ENCODE measurements at regions not wholly inside any gene's neighbourhood (a gene's known extent, or its start where the extent isn't known, plus 50 kb on each side); places are given as distances from the start of the nearest gene placed in this dataset.

- no peaks in the 10 kb centered on the region for H4K20me1 ChIP-seq (ENCODE audit: low read depth)
- H3K4me3 Mint-ChIP-seq, result no peak overlapping the region
- H3K36me3 Mint-ChIP-seq, result no peaks in the 10 kb centered on the region
- H3K4me2 ChIP-seq, result no peak overlapping the region
- no peak overlapping the region for H3K27ac ChIP-seq
- no peaks in the 10 kb centered on the region for H3F3A ChIP-seq (ENCODE audit: low read depth)
- H3K4me1 Mint-ChIP-seq, result peaks cover 33% of the 10 kb centered on the region
- no peak overlapping the region for H3K9ac ChIP-seq
- no peaks in the 10 kb centered on the region for H3K79me2 ChIP-seq (ENCODE audit: low read depth)
- no peaks in the 10 kb centered on the region for H3K27me3 Mint-ChIP-seq (ENCODE audit: insufficient read depth, low read depth)
- H3K36me3 ChIP-seq, result no peaks in the 10 kb centered on the region
- peaks cover 25% of the 10 kb centered on the region for H3K4me1 ChIP-seq
- no peak overlapping the region for H3K27ac Mint-ChIP-seq
- DNase-seq (ENCODE audit: low spot score), result no peak
- no peak for TF ChIP-seq EZH2phosphoT487 (IDR thresholded peaks at IDR 0.05)
- H3K4me3 ChIP-seq, result no peak overlapping the region
- peaks cover 12% of the 10 kb centered on the region for H3K9me3 Mint-ChIP-seq
- H3K9me3 ChIP-seq (ENCODE audit: low read depth), result no peaks in the 10 kb centered on the region
- H2AFZ ChIP-seq (replicated peaks), result no peak overlapping the region
- no peaks in the 10 kb centered on the region for H3K27me3 ChIP-seq
These were observed 78.4 kb upstream of the S1PR1 start for GRCh38 chr1:101158424-101158823.

GRCh38 chr1:101154547-101154946, 82.3 kb upstream of the S1PR1 start:
- H3K27ac ChIP-seq, result no peak overlapping the region
- H3K27me3 ChIP-seq, result no peaks in the 10 kb centered on the region
- H3K4me3 ChIP-seq, result no peak overlapping the region
- Mint-ChIP-seq H3K4me3 (no peak overlapping the region), H3K27me3 (ENCODE audit: insufficient read depth, low read depth) (peaks cover 3% of the 10 kb centered on the region), H3K27ac (peak overlapping the region; percentile 81), H3K36me3 (no peaks in the 10 kb centered on the region), H3K9me3 (no peaks in the 10 kb centered on the region), H3K4me1 (peaks cover 50% of the 10 kb centered on the region)
- H3K9me3 ChIP-seq (ENCODE audit: low read depth), result no peaks in the 10 kb centered on the region
- no peaks in the 10 kb centered on the region for H4K20me1 ChIP-seq (ENCODE audit: low read depth)
- no peak overlapping the region for H3K4me2 ChIP-seq
- peaks cover 14% of the 10 kb centered on the region for H3K4me1 ChIP-seq
- H2AFZ ChIP-seq (replicated peaks), result no peak overlapping the region
- TF ChIP-seq CTCF (IDR thresholded peaks at IDR 0.05), result no peak
- no peak for TF ChIP-seq EZH2 (IDR thresholded peaks at IDR 0.05)
- TF ChIP-seq EZH2phosphoT487 (IDR thresholded peaks at IDR 0.05), result no peak
- H3K9ac ChIP-seq, result no peak overlapping the region
- DNase-seq (ENCODE audit: low spot score), result no peak
- H3K79me2 ChIP-seq (ENCODE audit: low read depth), result no peaks in the 10 kb centered on the region
- H3F3A ChIP-seq (ENCODE audit: low read depth), result no peaks in the 10 kb centered on the region
- no peaks in the 10 kb centered on the region for H3K36me3 ChIP-seq

- Histone ChIP-seq H3K9ac (no peak overlapping the region), H4K20me1 (ENCODE audit: low read depth) (no peaks in the 10 kb centered on the region), H3K27me3 (no peaks in the 10 kb centered on the region), H3K4me2 (no peak overlapping the region), H3K4me1 (peaks cover 14% of the 10 kb centered on the region), H3F3A (ENCODE audit: low read depth) (no peaks in the 10 kb centered on the region), H3K36me3 (no peaks in the 10 kb centered on the region), H3K79me2 (ENCODE audit: low read depth) (no peaks in the 10 kb centered on the region), H3K9me3 (ENCODE audit: low read depth) (no peaks in the 10 kb centered on the region), H2AFZ (replicated peaks) (no peak overlapping the region), H3K4me3 (no peak overlapping the region), H3K27ac (no peak overlapping the region)
- no peak overlapping the region for H3K4me3 Mint-ChIP-seq
- no peak for DNase-seq (ENCODE audit: low spot score)
- no peak for TF ChIP-seq CTCF (IDR thresholded peaks at IDR 0.05)
- no peak for TF ChIP-seq EZH2 (IDR thresholded peaks at IDR 0.05)
- no peak for TF ChIP-seq EZH2phosphoT487 (IDR thresholded peaks at IDR 0.05)
- no peaks in the 10 kb centered on the region for H3K36me3 Mint-ChIP-seq
- H3K9me3 Mint-ChIP-seq, result no peaks in the 10 kb centered on the region
- H3K27ac Mint-ChIP-seq, result peak overlapping the region; percentile 64
- H3K27me3 Mint-ChIP-seq (ENCODE audit: insufficient read depth, low read depth), result peaks cover 3% of the 10 kb centered on the region
- H3K4me1 Mint-ChIP-seq, result peaks cover 58% of the 10 kb centered on the region
These were observed 83.1 kb upstream of the S1PR1 start for GRCh38 chr1:101153692-101154091.

GRCh38 chr1:101152633-101153032, 84.2 kb upstream of the S1PR1 start:
- H3K27ac ChIP-seq, result no peak overlapping the region

More at GRCh38 chr1:101152633-101153032, 84.2 kb upstream of the S1PR1 start:
- no peaks in the 10 kb centered on the region for H3K9me3 Mint-ChIP-seq
- Histone ChIP-seq H3K79me2 (ENCODE audit: low read depth) (no peaks in the 10 kb centered on the region), H3K36me3 (no peaks in the 10 kb centered on the region), H3K9me3 (ENCODE audit: low read depth) (no peaks in the 10 kb centered on the region), H2AFZ (replicated peaks) (no peak overlapping the region), H3K4me3 (no peak overlapping the region), H4K20me1 (ENCODE audit: low read depth) (no peaks in the 10 kb centered on the region), H3F3A (ENCODE audit: low read depth) (no peaks in the 10 kb centered on the region), H3K9ac (no peak overlapping the region), H3K4me2 (no peak overlapping the region), H3K4me1 (peaks cover 14% of the 10 kb centered on the region), H3K27me3 (no peaks in the 10 kb centered on the region)
- H3K36me3 Mint-ChIP-seq, result no peaks in the 10 kb centered on the region
- no peak for TF ChIP-seq CTCF (IDR thresholded peaks at IDR 0.05)
- TF ChIP-seq EZH2 (IDR thresholded peaks at IDR 0.05), result no peak
- TF ChIP-seq EZH2phosphoT487 (IDR thresholded peaks at IDR 0.05), result no peak
- H3K4me1 Mint-ChIP-seq, result peaks cover 67% of the 10 kb centered on the region
- no peak for DNase-seq (ENCODE audit: low spot score)
- H3K27me3 Mint-ChIP-seq (ENCODE audit: insufficient read depth, low read depth), result peaks cover 3% of the 10 kb centered on the region
- no peak overlapping the region for H3K4me3 Mint-ChIP-seq
- peak overlapping the region; percentile 91 for H3K27ac Mint-ChIP-seq

Data from neural progenitor cell (in vitro differentiated cells).